Coronary artery (tissue), 2 donors: ENCODE measurements at regions not wholly inside any gene's neighbourhood (a gene's known extent, or its start where the extent isn't known, plus 50 kb on each side); places are given as distances from the start of the nearest gene placed in this dataset.

Experiments
- DNase-seq: peaks from one replicate; pipeline ENCODE4 v3.0.0-alpha.2; 2017; ENCODE audit warnings: low spot score
- H3K27ac ChIP-seq, 2 donors: fragments of 200-600 bp; sonication (generic); one replicate each; pipeline ENCODE4 v1.5.1; 2016 to 2019
- H3K4me3 ChIP-seq: fragments of 200-600 bp; sonication (generic); 2 replicates; pipeline ENCODE4 v1.5.1; 2016; ENCODE audit warnings: mild to moderate bottlenecking, moderate library complexity
- TF ChIP-seq, protein P1 (sequence below): fragments of 200-600 bp; sonication (generic); IDR thresholded peaks from one replicate; pipeline ENCODE4 v1.5.1; 2019; ENCODE audit warnings: antibody characterized with exemption

DNA sequence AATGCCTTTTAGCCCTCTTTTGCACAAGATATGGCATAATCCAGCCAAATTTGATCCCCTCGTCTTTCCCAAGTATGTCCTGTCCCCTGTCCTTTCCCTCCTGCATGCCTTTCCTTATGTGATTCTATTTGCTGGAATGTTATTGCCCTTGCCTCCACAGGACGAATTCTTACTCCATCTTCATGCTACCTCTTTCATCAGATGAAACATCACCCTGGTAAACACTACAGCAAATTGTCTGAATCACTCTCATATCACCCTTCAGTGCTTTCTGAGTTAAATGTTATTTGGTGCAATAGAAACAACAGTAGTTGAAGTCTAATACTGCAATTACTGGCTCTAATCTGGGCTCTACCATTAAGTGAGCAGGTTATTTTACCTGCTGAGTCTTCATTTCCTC, 52.2 kb upstream of the FAT1 start:
- no peak overlapping the region for H3K4me3 ChIP-seq
- TF ChIP-seq, protein P1, sequence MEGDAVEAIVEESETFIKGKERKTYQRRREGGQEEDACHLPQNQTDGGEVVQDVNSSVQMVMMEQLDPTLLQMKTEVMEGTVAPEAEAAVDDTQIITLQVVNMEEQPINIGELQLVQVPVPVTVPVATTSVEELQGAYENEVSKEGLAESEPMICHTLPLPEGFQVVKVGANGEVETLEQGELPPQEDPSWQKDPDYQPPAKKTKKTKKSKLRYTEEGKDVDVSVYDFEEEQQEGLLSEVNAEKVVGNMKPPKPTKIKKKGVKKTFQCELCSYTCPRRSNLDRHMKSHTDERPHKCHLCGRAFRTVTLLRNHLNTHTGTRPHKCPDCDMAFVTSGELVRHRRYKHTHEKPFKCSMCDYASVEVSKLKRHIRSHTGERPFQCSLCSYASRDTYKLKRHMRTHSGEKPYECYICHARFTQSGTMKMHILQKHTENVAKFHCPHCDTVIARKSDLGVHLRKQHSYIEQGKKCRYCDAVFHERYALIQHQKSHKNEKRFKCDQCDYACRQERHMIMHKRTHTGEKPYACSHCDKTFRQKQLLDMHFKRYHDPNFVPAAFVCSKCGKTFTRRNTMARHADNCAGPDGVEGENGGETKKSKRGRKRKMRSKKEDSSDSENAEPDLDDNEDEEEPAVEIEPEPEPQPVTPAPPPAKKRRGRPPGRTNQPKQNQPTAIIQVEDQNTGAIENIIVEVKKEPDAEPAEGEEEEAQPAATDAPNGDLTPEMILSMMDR: no peak
- no peak for DNase-seq
- no peak overlapping the region for H3K27ac ChIP-seq

DNA sequence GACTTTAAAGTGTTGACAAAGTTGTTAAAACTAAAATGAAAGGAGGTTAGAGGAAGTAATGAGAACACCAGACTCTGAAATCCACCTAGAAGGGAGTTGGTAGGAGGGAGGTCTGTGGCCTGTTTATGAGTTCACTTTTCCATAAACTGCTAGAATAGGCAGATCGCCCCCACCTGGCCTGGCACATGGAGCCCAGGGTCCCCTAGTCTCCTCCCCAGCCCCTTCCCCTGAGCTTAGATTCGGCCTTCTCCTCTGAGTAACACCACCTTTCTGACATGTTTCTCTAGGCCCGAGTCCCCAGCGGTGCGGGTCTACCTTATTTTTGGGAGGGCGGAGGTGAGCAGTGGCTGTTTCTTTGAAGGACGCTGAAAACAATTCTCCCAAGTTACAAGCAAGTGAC, 54.5 kb upstream of the FAT1 start:
- TF ChIP-seq, protein P1: no peak
- no peak overlapping the region for H3K4me3 ChIP-seq
- H3K27ac ChIP-seq: no peak overlapping the region
- no peak for DNase-seq

DNA sequence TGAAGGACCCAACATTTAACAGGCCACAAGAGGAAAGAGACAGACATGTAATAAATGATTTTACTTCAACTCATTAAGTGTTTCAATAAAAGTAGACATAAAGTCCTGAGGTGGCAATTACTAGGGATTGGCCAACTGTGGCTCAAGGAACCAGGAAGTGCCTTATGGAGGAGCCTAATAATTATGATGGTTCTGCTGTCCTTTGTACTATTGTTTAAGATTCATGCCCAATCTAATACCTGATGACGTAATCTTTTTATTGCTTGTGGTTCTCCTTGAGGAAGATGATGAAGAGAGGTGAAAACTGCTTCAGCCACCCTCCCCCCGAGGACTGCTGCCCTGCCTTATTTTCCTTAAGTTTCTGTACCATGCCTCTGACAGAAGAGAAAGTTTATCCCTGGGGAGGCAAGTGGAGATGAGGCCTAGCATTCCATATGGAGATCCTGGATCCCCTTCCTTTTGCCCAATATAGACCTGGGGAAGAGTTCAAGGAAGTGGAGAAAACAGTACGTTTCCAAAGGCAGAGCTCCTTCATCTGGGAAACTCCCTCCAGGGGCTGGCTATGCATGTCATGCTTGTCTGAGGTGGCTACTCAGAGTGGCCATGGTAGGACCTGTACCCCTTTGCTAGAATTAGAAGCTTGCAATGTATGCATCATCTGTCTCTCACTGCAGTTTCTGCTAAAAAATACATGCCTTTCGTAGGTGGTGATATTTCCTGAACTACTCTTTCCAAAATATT, 56.8 kb upstream of the FAT1 start:
- TF ChIP-seq, protein P1: no peak
- Histone ChIP-seq H3K4me3 (no peak overlapping the region), H3K27ac (no peak overlapping the region)
- no peak for DNase-seq

DNA sequence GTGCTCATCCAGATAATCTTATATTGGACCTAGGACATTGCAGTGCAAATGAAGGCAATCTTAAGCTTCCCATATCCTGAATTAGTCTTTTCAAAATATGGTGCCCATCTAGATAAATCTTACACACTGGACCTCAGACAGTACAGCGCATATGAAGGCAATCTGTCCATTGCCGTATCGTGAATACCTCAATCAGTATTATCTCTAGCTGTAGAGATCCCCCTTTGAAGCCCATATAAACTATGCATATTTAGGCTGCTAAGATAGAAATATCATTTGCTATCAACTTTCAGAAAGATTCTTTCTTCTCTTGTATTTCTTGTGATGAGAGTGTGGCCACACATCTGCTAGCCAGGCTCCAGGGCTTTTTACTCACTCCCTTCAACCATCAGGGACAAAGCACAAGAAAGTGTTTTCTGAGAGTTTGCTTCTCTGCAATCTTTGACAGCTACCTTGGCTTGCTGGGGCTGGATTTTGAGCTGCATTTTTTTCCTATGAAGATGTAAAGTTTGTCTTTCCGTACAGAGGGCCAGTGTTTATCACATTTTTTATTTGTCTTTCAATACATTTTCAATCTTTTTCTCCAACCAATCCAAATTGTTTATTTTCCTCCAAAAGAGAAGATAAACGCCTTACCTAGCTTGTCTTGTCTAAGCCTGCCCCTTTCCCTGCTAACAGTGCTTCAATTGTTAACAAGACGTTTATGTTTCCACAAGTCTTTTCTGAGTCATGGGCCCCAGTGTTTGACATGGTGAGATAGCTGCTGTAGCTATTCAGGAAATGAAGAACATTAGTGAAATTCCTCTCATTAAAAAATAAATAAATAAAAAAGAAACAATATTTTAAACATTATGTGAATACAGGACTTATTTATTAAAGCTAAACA, 57.6 kb upstream of the FAT1 start:
- H3K27ac ChIP-seq: no peak overlapping the region
- TF ChIP-seq, protein P1: no peak
- no peak overlapping the region for H3K4me3 ChIP-seq
- no peak for DNase-seq

DNA sequence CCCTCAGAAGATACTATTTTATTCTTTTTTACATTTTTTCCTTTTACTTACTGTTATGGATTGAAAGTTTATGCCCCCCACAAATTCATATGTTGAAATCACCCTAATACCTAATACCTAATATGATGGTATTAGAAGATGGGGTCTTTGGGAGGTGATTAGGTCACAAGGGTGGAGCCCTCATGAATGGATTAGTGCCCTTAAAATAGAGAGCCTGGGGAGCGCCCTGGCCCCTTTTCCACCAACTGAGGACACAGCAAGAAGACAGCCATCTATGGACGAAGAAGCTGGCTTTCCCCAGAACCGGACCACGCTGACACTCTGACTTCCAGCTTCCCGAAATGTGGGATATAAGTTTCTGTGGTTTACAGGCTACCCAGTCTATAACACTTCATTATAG, 58.6 kb upstream of the FAT1 start:
- TF ChIP-seq, protein P1: no peak
- Histone ChIP-seq H3K27ac (no peak overlapping the region), H3K4me3 (no peak overlapping the region)
- no peak for DNase-seq

DNA sequence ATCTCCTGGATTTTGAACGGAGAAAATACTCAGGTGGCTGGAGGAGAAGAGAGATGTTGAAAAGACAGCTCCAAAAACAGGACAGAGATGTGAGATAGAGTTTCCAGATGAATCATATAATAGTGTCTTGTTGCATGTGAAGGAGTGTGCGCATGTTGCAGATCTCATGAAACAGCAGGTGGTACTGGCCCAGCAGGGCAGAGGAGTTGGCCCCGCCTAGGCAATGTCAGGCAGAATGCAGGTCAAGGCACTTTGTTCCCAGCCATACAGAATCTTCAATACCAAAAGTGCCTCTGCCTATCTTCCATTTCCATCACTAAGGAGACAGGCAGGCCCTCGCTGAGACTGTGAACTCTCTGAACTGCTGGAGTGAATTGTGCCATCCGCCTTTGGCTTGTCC, 63.9 kb upstream of the FAT1 start:
- TF ChIP-seq, protein P1: no peak
- H3K4me3 ChIP-seq: no peak overlapping the region
- DNase-seq: no peak
- no peak overlapping the region for H3K27ac ChIP-seq
